ENCODE measurements at regions not wholly inside any gene's neighbourhood (a gene's known extent, or its start where the extent isn't known, plus 50 kb on each side); places are given as distances from the start of the nearest gene placed in this dataset.
A peak's percentile ranks its signal among the peaks of the same experiment; 100 is the strongest.
"Not testable (repeated sequence)": the region's sequence is repeated elsewhere in the genome, so short reads cannot be mapped to it uniquely, and the experiment has no call there.

- no peak for DNase-seq
- no peak for TF ChIP-seq POLR2A (IDR thresholded peaks at IDR 0.05; ENCODE audit: low read length)
- no peak for TF ChIP-seq GATA1 (IDR thresholded peaks at IDR 0.05; ENCODE audit: low read depth, low read length)
Observed at GRCh38 chr5:60092671-60093422, 199.3 kb upstream of the PDE4D start.

GRCh38 chr5:60086583-60086982 is 193.1 kb upstream of the PDE4D start:
- no peak for TF ChIP-seq POLR2A (IDR thresholded peaks at IDR 0.05; ENCODE audit: low read length)
- TF ChIP-seq GATA1 (IDR thresholded peaks at IDR 0.05; ENCODE audit: low read depth, low read length), result no peak
- DNase-seq, result no peak

GRCh38 chr5:60084226-60084625 is 190.7 kb upstream of the PDE4D start:
- DNase-seq, result no peak
- TF ChIP-seq POLR2A (IDR thresholded peaks at IDR 0.05; ENCODE audit: low read length) (no peak), GATA1 (IDR thresholded peaks at IDR 0.05; ENCODE audit: low read depth, low read length) (no peak)

- no peak for DNase-seq
- no peak for TF ChIP-seq GATA1 (IDR thresholded peaks at IDR 0.05; ENCODE audit: low read depth, low read length)
- no peak for TF ChIP-seq POLR2A (IDR thresholded peaks at IDR 0.05; ENCODE audit: low read length)
Observed at GRCh38 chr5:60077292-60077691, 183.8 kb upstream of the PDE4D start.

GRCh38 chr5:60076746-60077145 is 183.2 kb upstream of the PDE4D start:
- no peak for DNase-seq
- no peak for TF ChIP-seq GATA1 (IDR thresholded peaks at IDR 0.05; ENCODE audit: low read depth, low read length)
- no peak for TF ChIP-seq POLR2A (IDR thresholded peaks at IDR 0.05; ENCODE audit: low read length)

GRCh38 chr5:60066502-60066901 is 173.0 kb upstream of the PDE4D start:
- no peak for TF ChIP-seq GATA1 (IDR thresholded peaks at IDR 0.05; ENCODE audit: low read depth, low read length)
- TF ChIP-seq POLR2A (IDR thresholded peaks at IDR 0.05; ENCODE audit: low read length), result no peak
- DNase-seq, result no peak

- no peak for DNase-seq
- TF ChIP-seq POLR2A (IDR thresholded peaks at IDR 0.05; ENCODE audit: low read length) (no peak), GATA1 (IDR thresholded peaks at IDR 0.05; ENCODE audit: low read depth, low read length) (no peak)
Observed at GRCh38 chr5:60060389-60060788, 166.9 kb upstream of the PDE4D start.

GRCh38 chr5:60056191-60056590 is 162.7 kb upstream of the PDE4D start:
- no peak for DNase-seq
- TF ChIP-seq GATA1 (IDR thresholded peaks at IDR 0.05; ENCODE audit: low read depth, low read length) (no peak), POLR2A (IDR thresholded peaks at IDR 0.05; ENCODE audit: low read length) (no peak)

GRCh38 chr5:60055168-60055567 is 161.6 kb upstream of the PDE4D start:
- TF ChIP-seq POLR2A (IDR thresholded peaks at IDR 0.05; ENCODE audit: low read length), result no peak
- no peak for DNase-seq

GRCh38 chr5:60041996-60042664 is 148.6 kb upstream of the PDE4D start:
- not testable (repeated sequence) for DNase-seq

- not testable (repeated sequence) for DNase-seq
Observed at GRCh38 chr5:60041508-60041907, 148.0 kb upstream of the PDE4D start.

GRCh38 chr5:60036192-60036938 is 142.8 kb upstream of the PDE4D start:
- TF ChIP-seq GATA1 (IDR thresholded peaks at IDR 0.05; ENCODE audit: low read depth, low read length), result no peak
- no peak for TF ChIP-seq POLR2A (IDR thresholded peaks at IDR 0.05; ENCODE audit: low read length)
- DNase-seq, result no peak

- peak in 1 of 2 experiments; percentile 2 for DNase-seq
- TF ChIP-seq GATA1 (IDR thresholded peaks at IDR 0.05; ENCODE audit: low read depth, low read length), result no peak
Observed at GRCh38 chr5:60026161-60026560, 132.6 kb upstream of the PDE4D start.

GRCh38 chr5:60024104-60024503 is 130.6 kb upstream of the PDE4D start:
- DNase-seq, result no peak
- no peak for TF ChIP-seq POLR2A (IDR thresholded peaks at IDR 0.05; ENCODE audit: low read length)
- no peak for TF ChIP-seq GATA1 (IDR thresholded peaks at IDR 0.05; ENCODE audit: low read depth, low read length)

- TF ChIP-seq POLR2A (IDR thresholded peaks at IDR 0.05; ENCODE audit: low read length) (no peak), GATA1 (IDR thresholded peaks at IDR 0.05; ENCODE audit: low read depth, low read length) (no peak)
- DNase-seq, result no peak
Observed at GRCh38 chr5:60023255-60023654, 129.7 kb upstream of the PDE4D start.

All from erythroblast (primary cell).